PFSK-1 (cell line): ENCODE measurements at regions not wholly inside any gene's neighbourhood (a gene's known extent, or its start where the extent isn't known, plus 50 kb on each side); places are given as distances from the start of the nearest gene placed in this dataset.

Experiments used
- FOXP2 ChIP-seq: optimal IDR thresholded peaks from 2 replicates; pipeline ENCODE3; 2011; ENCODE audit warnings: borderline replicate concordance, control low read depth, inconsistent platforms; ENCODE audit not compliant: insufficient read depth; ENCODE audit errors: extremely low read length, extremely low read depth
- POLR2AphosphoS5 ChIP-seq: IDR thresholded peaks from 2 replicates; pipeline ENCODE4 v1.6.1; 2012; ENCODE audit warnings: low read depth, mild to moderate bottlenecking, control low read depth, low read length, moderate library complexity
- SIN3A ChIP-seq: IDR thresholded peaks from 2 replicates; pipeline ENCODE4 v1.6.1; 2012; ENCODE audit warnings: mild to moderate bottlenecking, low read length, moderate library complexity, borderline replicate concordance; ENCODE audit not compliant: insufficient read depth
- TAF1 ChIP-seq: IDR thresholded peaks from 2 replicates; pipeline ENCODE4 v1.6.1; 2012; ENCODE audit warnings: low read length, control low read depth, borderline replicate concordance; ENCODE audit not compliant: insufficient read depth
- TF ChIP-seq, protein P1 (sequence below), 2 experiments: IDR thresholded peaks; 2 replicates each; pipeline versions ENCODE4 v1.6.1 to v1.8.0; 2011 to 2012; ENCODE audit warnings: low read depth in 2 of 2, low read length in 2 of 2, control low read depth in 1 of 2, inconsistent platforms in 1 of 2, mild to moderate bottlenecking in 1 of 2, moderate library complexity in 1 of 2; ENCODE audit not compliant: insufficient read depth in 1 of 2

DNA sequence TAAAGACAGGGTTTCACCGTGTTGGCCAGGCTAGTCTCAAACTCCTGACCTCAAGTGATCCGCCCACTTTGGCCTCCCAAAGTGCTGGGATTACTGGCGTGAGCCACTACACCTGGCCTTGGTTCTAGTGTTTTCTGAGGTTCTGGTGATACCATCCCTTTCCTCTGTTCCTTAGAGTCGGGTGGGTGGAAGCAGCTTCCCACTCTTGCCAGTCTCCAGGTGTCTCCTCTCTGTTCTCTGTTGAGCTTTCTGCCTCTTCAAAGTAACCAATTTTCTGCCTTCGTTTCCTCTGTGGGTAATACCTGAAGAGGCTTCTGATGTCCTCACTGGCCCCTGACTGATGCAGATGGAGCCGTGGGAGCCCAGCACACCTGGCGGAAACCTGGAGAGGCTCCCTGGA, 53.4 kb upstream of the LHX5 start:
- TF ChIP-seq TAF1: no peak
- TF ChIP-seq POLR2AphosphoS5: no peak
- no peak for TF ChIP-seq FOXP2
- TF ChIP-seq, protein P1, sequence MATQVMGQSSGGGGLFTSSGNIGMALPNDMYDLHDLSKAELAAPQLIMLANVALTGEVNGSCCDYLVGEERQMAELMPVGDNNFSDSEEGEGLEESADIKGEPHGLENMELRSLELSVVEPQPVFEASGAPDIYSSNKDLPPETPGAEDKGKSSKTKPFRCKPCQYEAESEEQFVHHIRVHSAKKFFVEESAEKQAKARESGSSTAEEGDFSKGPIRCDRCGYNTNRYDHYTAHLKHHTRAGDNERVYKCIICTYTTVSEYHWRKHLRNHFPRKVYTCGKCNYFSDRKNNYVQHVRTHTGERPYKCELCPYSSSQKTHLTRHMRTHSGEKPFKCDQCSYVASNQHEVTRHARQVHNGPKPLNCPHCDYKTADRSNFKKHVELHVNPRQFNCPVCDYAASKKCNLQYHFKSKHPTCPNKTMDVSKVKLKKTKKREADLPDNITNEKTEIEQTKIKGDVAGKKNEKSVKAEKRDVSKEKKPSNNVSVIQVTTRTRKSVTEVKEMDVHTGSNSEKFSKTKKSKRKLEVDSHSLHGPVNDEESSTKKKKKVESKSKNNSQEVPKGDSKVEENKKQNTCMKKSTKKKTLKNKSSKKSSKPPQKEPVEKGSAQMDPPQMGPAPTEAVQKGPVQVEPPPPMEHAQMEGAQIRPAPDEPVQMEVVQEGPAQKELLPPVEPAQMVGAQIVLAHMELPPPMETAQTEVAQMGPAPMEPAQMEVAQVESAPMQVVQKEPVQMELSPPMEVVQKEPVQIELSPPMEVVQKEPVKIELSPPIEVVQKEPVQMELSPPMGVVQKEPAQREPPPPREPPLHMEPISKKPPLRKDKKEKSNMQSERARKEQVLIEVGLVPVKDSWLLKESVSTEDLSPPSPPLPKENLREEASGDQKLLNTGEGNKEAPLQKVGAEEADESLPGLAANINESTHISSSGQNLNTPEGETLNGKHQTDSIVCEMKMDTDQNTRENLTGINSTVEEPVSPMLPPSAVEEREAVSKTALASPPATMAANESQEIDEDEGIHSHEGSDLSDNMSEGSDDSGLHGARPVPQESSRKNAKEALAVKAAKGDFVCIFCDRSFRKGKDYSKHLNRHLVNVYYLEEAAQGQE (IDR thresholded peaks at IDR 0.05; ENCODE audit: insufficient read depth in 1 of 2, low read depth in 2 of 2, low read length in 2 of 2): no peak
- TF ChIP-seq SIN3A: no peak

DNA sequence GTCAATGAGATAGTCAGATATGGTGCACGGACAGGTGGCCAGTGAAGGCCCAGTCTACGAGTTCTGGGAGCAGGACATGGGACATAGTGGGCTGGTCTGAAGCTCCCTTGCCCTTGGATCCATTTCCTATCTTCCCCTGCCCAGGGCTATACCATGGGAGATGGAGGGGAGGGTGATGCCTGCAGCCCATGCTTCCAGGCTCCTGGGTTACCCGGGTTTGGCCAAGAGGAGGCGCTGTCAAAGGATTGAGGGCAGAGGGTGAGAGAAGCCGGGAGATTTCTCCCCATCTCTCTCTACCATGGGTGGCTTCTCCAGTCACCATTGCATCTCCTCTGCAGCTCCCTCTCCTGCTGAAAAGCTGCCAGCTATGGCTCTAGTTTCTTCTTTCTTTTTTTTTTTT, 52.8 kb upstream of the LHX5 start:
- TF ChIP-seq POLR2AphosphoS5: no peak
- TF ChIP-seq FOXP2: no peak
- no peak for TF ChIP-seq SIN3A
- TF ChIP-seq TAF1: no peak
- TF ChIP-seq, protein P1 (IDR thresholded peaks at IDR 0.05; ENCODE audit: insufficient read depth in 1 of 2, low read depth in 2 of 2, low read length in 2 of 2): no peak

DNA sequence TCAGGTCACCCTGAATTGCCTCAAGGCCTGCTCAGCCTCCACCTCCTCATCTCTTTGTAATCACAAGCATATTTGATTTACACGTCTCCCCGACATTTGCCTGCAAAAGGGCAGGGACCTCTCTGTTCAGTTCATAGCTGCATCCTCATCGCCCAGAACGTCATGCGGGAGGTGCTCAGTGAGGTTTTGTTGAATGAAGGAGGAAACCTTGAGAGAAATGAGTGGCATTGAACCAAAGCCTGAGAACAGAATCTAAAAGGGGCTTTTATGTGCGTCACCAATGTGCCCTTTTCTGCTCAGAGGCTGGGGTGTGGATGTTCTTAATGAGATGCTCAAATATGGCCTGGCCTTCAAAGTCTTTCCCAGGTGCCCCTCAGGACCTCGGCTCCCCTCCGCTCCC, 50.0 kb upstream of the LHX5 start:
- TF ChIP-seq, protein P1 (IDR thresholded peaks at IDR 0.05; ENCODE audit: insufficient read depth in 1 of 2, low read depth in 2 of 2, low read length in 2 of 2): no peak
- no peak for TF ChIP-seq FOXP2
- no peak for TF ChIP-seq TAF1
- no peak for TF ChIP-seq SIN3A
- no peak for TF ChIP-seq POLR2AphosphoS5
